DMS53 treated with DMSO at 0.1 percent for 48 hours (cell line): ENCODE measurements at regions not wholly inside any gene's neighbourhood (a gene's known extent, or its start where the extent isn't known, plus 50 kb on each side); places are given as distances from the start of the nearest gene placed in this dataset.
"Not testable (repeated sequence)": the region's sequence is repeated elsewhere in the genome, so short reads cannot be mapped to it uniquely, and the experiment has no call there.

Experiments used
- DNase-seq: peaks from one replicate; lab custom pipeline; 2025; ENCODE audit not compliant: unreplicated experiment; lab: John Stamatoyannopoulos, UW

DNA sequence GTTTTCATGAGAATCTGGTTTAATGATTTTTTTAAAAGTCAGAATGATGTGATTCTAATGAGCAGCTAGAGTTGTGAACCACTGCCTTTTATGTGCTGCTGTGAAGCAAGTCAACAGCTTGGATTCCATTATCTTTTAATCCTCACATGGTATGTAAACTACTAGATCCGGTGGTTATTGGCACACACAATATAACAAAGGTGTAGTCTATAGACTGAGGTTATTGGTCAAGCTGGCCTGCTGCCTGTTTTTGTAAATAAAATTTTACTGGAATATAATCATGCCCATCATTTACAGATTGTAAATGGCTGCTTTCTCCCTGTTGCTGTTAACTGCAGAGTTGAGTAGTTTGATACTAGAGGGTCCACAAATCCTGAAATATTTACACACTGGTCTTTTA, 103.1 kb downstream of the OTOL1 start:
- peak; percentile 34 for DNase-seq

GRCh38 chr3:161600173-161600572, 103.6 kb downstream of the OTOL1 start:
- peak; percentile 92 for DNase-seq

GRCh38 chr3:161602475-161602874, 105.9 kb downstream of the OTOL1 start:
- no peak for DNase-seq

DNA sequence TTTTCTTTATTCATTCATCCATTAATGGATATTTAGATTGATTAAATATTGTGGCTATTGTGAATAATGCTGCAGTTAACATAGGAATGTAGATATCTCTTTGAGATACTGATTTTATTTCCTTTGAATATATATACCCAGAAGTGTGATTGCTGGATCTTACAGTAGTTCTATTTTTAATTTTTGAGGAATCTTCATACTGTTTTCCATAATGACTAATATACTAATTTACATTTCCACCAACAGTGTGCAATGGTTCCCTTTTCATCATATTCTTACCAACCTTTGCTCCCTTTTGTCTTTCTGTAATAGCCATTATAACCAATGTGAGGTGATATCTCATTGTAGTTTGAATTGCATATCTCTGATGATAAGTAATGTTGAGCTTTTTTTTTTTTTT, 106.3 kb downstream of the OTOL1 start:
- DNase-seq = no peak

DNA sequence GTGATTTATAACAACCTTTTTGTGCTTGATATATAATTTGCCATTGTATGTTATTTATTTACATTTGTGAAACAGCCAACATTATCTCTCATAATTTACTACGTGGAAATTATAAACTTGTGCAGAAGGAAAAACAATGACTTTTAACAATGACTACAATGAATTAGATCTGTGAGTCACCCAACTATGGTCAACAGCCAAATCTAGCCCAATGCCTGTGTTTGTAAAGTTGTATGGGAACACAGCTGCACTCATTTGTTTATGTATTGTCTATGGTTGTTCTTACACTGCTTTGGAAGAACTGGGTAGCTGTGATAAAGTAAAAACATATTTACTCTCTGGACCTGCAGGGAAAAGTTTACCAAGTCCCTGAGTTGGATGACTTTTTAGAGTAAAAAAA, 110.4 kb downstream of the OTOL1 start:
- no peak for DNase-seq

DNA sequence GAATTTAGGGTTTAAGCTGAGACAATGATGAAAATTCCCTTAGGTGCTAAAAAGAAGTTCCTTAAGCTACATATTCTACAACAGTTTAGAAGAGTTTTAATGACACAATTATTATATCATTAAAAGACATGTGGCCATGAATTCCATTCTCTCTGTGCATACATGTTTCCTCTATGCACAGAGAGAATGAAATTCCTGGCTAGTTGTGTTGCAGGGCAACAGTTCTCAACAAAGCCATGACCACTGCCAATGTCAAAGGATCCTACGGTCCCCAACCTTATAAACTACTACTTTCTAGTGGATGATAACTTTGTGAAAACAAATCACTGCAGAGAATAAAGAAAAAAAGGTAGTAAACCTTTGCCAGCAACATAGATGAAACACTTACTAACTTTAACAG, 122.7 kb downstream of the OTOL1 start:
- DNase-seq = no peak

DNA sequence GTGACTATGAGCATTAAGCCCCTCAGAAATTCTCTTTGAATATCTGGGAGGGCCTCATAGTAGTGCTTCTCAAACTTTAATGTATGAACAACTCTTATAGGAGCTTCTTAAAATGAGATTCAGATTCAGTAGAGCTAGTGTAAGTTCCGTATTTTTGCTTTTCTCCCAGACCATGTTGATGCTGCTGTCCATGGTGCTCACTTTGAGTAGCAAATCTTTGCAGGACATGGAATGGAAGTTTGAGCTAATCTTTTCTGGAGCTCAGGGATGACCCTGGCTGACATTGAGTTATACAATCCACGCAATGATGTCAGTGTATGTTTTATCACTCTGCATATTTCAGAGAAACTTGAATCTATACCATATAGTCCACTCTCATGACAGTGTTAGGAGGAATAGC, 134.2 kb downstream of the OTOL1 start:
- DNase-seq = no peak

DNA sequence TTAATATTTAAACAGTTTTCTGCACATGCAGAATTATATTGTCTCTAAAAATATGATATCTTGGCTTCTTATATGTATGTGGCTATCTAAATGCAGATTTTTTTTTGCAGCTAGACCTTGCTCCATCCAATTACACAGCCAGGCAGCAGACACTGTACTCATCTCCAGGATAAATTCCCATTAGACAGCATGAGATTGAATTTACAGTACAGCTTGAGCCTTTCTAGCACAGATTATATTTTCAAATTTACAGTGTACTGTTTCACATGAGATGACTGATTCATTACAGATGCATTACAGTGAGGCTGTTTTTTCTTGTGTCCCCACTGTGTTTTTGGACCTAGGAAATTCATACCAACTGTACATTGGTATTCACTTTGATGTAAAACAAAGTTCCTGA, 134.9 kb downstream of the OTOL1 start:
- DNase-seq = no peak

GRCh38 chr3:161637559-161637958, 141.0 kb downstream of the OTOL1 start:
- no peak for DNase-seq

DNA sequence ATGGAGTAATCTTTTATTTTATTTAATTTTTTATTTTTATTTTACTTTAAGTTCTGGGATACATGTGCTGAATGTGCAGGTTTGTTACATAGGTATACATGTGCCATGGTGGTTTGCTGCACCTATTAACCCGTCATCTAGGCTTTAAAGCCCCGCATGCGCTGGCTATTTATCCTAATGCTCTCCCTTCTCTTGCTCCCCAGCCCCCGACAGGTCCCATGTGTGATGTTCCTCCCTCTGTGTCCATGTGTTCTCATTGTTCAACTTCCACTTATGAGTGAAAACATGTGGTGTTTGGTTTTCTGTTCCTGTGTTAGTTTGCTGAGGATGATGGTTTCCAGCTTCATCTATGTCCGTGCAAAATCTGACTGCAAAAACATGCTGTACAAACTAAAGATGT, 142.5 kb downstream of the OTOL1 start:
- DNase-seq = not testable (repeated sequence)

- no peak for DNase-seq
Measured at GRCh38 chr3:161640181-161640580, 143.6 kb downstream of the OTOL1 start.

DNA sequence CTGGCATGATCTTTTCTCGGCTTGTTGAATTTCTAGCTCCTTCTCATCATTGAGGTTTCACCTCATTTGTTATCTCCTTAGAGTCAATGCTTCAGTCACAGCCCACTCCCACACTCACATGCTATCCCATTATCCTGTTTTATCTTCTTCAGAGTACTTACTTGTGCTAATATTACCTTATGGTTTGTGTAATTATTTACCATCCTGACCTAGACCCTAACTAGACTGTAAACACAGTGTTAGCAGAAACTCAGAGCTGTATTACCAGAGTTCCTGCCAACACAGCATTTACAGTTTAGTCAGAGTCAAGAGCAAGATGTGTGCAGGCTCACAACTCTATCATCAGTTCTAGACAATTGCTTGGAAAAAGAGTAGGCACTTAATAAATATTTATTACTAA, 144.7 kb downstream of the OTOL1 start:
- no peak for DNase-seq

DNA sequence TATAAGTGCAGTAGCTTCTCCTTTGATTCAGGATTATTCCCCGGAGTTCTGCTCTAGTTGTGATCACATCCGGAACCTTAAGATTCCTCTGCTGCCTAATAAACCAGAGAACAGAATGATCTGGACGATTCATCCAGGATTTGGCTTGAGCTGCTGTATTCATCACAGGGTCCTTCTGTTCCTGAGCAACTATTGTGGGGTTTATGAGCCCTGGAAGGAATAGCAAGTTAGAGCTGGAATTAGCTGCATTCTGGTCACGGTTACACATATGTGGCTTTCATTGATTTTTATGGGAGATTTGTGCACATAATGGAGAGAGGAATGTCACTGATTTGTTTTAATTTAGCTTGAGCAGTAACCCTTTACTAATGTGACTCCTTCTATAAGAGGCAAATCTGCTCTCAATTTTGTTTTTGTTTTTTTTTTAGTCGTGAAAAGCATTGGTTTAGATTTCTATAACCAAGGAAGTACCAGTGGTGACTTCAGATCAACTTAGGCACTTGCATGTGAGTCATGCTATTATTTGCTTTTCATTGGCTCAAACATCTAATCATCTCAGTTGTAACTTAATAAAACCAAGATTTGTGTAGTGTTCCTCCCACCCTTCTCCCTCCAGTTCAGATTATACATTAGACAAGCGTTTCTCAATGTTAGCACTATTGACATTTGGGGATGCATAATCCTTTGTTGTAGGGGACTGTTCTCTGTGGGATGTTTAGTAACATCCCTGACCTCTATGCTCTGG, 148.5 kb downstream of the OTOL1 start:
- DNase-seq = no peak

DNA sequence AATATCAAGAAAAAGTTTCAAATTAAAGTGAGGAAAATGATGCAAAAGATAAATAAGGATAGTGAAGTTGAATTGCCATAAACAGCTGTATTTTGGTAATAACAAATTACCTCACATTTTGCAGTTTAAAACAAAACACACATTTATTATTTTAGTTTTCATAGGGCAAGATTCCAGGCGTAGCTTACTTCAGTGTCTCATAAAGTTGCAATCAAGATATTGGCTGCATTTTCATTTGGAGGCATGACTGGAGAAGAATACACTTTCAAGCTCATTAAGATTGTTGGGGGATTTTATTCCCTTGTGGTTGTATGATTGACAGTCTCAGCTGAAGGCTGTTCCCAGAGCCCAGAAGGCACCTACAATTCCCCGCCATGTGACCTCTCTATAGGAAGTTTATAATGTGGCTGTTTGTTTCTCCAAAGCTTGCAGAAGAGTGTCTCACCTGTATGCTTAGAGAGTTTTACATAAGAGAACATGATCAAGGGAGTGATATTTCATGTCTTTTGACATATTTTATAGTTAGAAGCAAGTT, 151.4 kb downstream of the OTOL1 start:
- DNase-seq = no peak

DNA sequence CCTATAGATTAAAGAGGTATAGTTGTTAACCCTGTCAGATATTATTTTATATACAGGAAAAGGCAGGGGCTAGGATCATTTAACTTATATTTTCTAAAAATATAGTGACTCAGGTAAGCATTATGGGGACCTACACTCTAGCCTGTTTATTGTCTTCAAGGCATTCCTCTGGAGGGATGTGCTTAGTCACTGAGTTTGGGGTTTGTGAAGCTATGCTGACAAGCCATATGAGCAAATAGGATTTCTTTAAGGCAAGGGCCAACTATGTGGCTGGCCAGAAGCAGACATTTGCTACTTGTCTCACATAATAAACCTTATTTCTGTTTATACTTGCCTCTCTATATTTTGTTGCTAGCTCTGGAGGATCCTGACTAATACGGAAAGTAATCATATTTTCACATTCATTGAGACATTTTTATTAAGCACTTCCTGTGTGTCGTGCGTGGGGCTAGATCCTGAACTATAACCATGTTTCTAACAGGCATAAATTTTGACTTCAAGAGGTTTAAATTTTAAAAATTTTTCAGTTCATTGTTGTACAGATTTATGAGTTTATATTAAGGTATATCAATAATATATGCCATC, 153.4 kb downstream of the OTOL1 start:
- no peak for DNase-seq

DNA sequence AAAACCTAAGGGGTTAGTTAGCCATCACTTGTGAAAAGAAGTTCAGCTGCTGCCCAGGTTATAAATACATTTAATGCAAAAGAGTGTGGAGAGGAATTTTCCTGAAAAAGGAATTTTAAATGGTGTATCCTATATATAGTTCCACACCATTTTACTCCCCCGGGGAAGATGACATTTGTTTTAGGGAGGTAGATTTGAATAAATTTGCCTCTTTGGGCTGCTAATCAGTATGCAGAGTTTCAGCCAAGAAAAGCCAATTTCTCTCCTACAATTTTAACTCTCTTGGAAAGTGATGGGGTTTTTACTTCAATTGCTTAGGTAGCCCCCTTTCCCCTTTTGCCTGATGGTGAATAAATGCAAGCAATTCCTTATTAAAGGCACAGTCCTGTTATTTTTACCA, 161.2 kb downstream of the OTOL1 start:
- DNase-seq = no peak

DNA sequence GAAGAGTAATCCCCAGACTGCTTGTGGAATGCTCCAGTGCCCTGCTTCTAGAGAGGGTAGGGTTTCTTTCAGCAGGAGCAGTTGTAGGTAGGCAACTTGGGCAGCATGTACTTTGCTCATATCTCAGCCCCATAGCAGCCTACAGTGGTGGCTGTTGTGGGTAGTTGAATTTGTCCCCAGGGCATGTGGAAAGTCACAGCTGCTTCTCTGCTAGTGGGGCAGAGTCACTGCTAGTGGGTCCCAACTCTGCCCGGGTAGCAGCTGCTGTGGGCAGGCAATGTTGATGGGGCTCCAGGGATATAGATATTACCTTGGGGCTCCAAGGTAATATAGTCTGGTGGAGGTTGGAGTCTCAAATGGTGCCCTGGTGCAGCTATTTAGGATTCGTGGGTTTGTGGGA, 174.5 kb downstream of the OTOL1 start:
- no peak for DNase-seq

DNA sequence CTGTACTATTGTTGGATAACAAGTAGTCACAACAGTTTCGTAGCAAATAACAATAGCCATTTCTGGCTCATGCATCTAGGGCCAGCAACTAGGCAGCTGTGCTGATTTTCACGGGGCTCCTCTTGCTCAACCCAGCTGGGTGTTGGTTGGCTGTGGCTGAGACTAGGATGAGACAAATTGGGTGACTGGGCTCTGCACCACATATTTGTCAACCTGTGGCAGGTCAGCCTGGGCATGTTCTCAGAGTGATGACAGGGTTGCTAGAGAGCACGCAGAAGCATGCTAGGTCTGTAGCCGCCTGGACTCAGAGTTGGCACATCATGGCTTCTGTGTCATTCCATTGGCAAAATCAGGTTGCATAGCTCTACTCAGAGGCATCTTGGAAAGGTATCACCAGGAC, 175.9 kb downstream of the OTOL1 start:
- DNase-seq = no peak

DNA sequence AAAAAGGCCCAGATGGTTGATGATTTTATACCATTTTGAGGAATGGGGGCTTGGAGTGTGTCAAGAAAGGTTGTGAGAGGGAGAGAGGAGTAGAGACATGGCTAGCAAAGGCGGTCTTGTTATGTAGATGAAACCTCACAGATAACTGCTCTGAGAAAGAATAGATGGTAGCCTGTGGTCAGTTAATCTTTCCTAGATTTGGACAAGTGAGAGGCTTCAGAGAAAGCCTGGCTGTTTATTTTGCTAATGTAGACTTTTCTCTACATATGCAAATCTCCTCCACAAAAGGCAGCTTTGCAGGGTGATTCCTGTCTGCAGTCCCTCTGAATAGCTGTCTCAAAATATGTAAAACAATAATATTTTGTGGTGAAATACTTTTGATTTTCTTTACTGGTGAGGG, 177.3 kb downstream of the OTOL1 start:
- DNase-seq = no peak

- no peak for DNase-seq
Measured at GRCh38 chr3:161674402-161674801, 177.8 kb downstream of the OTOL1 start.

- not testable (repeated sequence) for DNase-seq
Measured at GRCh38 chr3:161681831-161682230, 185.2 kb downstream of the OTOL1 start.

GRCh38 chr3:161682715-161683114, 186.1 kb downstream of the OTOL1 start:
- no peak for DNase-seq
